ENCODE measurements at regions not wholly inside any gene's neighbourhood (a gene's known extent, or its start where the extent isn't known, plus 50 kb on each side); places are given as distances from the start of the nearest gene placed in this dataset.

DNA sequence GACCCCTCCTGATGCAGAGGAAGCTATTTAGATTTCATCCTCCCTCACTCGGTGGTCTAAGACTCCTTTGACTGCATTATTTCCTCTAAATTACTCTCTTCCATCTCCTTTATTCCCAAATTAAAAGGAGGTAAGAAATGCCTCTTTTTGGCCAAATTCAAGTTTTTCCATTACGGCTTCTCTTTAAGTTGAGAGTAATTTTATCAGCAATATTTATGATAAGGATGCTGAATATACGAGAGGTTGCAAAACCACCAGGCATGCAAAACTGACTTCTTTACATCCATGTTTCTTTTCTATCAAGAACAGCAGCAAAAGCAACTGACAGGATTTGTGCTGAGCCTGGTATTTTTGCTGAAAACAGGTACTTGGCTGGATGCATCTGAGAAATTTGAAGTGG lies 262.0 kb upstream of the RARB start:
- Mint-ChIP-seq H3K4me1 (ENCODE audit: low read depth, unreplicated experiment) (no peaks in the 10 kb centered on the region), H3K4me3 (ENCODE audit: unreplicated experiment) (no peak overlapping the region), H3K36me3 (ENCODE audit: insufficient read depth, unreplicated experiment) (no peaks in the 10 kb centered on the region), H3K27ac (ENCODE audit: unreplicated experiment) (no peak overlapping the region), H3K9me3 (ENCODE audit: unreplicated experiment) (peaks cover 10% of the 10 kb centered on the region), H3K27me3 (ENCODE audit: insufficient read depth, unreplicated experiment) (no peaks in the 10 kb centered on the region)
- Histone ChIP-seq H3K4me1 (no peaks in the 10 kb centered on the region), H3K4me3 (ENCODE audit: low read depth, low read length) (no peak overlapping the region), H3K36me3 (ENCODE audit: control insufficient read depth, insufficient read depth, low read length) (no peaks in the 10 kb centered on the region; the same call in 1 of the 2 replicates), H3K27me3 (replicated peaks; ENCODE audit: control insufficient read depth, insufficient read depth, low read length) (no peaks in the 10 kb centered on the region), H3K9me3 (peaks cover 8% of the 10 kb centered on the region; the same call in 1 of the 2 replicates)
- TF ChIP-seq, protein P1, sequence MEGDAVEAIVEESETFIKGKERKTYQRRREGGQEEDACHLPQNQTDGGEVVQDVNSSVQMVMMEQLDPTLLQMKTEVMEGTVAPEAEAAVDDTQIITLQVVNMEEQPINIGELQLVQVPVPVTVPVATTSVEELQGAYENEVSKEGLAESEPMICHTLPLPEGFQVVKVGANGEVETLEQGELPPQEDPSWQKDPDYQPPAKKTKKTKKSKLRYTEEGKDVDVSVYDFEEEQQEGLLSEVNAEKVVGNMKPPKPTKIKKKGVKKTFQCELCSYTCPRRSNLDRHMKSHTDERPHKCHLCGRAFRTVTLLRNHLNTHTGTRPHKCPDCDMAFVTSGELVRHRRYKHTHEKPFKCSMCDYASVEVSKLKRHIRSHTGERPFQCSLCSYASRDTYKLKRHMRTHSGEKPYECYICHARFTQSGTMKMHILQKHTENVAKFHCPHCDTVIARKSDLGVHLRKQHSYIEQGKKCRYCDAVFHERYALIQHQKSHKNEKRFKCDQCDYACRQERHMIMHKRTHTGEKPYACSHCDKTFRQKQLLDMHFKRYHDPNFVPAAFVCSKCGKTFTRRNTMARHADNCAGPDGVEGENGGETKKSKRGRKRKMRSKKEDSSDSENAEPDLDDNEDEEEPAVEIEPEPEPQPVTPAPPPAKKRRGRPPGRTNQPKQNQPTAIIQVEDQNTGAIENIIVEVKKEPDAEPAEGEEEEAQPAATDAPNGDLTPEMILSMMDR (IDR thresholded peaks at IDR 0.05; ENCODE audit: insufficient read depth in 1 of 2, low read depth in 1 of 2, low read length in 1 of 2, severe bottlenecking in 1 of 2, unreplicated experiment in 1 of 2): no peak
- no peak for DNase-seq
- BruUV-seq (replicated peaks): no TSS peak
- CTCF ChIA-PET: no interaction called here
- intact Hi-C loops (cut with micrococcal nuclease; ENCODE audit: unreplicated experiment): no loop called here
- POLR2A ChIA-PET: no interaction called here

DNA sequence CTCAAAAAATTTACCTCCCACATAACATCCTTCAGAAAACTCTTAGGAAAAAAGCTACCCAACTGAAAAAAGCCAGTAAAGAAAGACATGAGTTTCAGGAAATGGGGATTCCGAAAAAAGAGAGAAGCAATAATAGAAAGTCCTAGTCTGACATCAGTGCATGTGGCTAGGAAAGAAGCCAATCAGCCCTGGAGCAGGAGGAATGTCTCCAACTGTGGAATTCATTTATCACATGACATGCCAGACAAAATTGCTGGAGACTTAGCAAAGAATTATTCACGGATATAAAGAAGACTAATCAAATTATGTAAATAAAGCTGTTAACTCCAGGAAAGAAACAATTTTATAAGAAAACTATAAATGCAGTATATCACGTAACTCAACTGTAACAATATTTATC lies 258.9 kb upstream of the RARB start:
- H3K36me3 ChIP-seq (ENCODE audit: control insufficient read depth, insufficient read depth, low read length): no peaks in the 10 kb centered on the region
- BruUV-seq (replicated peaks): no TSS peak
- DNase-seq: no peak
- H3K4me1 ChIP-seq: no peaks in the 10 kb centered on the region
- Mint-ChIP-seq H3K9me3 (ENCODE audit: unreplicated experiment) (peaks cover 10% of the 10 kb centered on the region), H3K36me3 (ENCODE audit: insufficient read depth, unreplicated experiment) (no peaks in the 10 kb centered on the region), H3K27ac (ENCODE audit: unreplicated experiment) (no peak overlapping the region), H3K27me3 (ENCODE audit: insufficient read depth, unreplicated experiment) (no peaks in the 10 kb centered on the region), H3K4me1 (ENCODE audit: low read depth, unreplicated experiment) (no peaks in the 10 kb centered on the region), H3K4me3 (ENCODE audit: unreplicated experiment) (no peak overlapping the region)
- TF ChIP-seq, protein P1 (IDR thresholded peaks at IDR 0.05; ENCODE audit: insufficient read depth in 1 of 2, low read depth in 1 of 2, low read length in 1 of 2, severe bottlenecking in 1 of 2, unreplicated experiment in 1 of 2): no peak
- POLR2A ChIA-PET: no interaction called here
- H3K4me3 ChIP-seq (ENCODE audit: low read depth, low read length): no peak overlapping the region
- CTCF ChIA-PET: no interaction called here
- H3K27me3 ChIP-seq (replicated peaks; ENCODE audit: control insufficient read depth, insufficient read depth, low read length): no peaks in the 10 kb centered on the region
- peaks cover 8% of the 10 kb centered on the region; the same call in 1 of the 2 replicates for H3K9me3 ChIP-seq
- intact Hi-C loops (cut with micrococcal nuclease; ENCODE audit: unreplicated experiment): no loop called here

DNA sequence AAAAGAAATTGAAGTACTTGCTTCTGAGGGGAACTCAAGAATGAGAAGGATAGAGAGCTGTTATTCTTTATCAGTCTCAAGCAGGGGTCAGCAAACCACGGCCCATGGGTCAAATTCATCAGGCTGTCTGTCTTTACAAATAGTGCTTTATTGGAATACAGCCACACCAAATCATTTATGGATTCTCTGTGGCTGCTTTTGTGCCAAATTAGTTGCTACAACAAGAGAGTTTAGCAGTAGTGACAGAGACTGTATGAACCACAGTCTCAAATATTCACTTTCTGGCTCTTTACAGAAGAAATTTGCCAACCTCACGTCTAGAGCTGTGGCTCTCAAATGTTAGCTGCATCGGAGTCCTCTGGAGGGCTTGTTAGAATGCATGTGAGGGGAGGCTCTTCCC lies 258.0 kb upstream of the RARB start:
- intact Hi-C loops (cut with micrococcal nuclease; ENCODE audit: unreplicated experiment): no loop called here
- H3K27me3 Mint-ChIP-seq (ENCODE audit: insufficient read depth, unreplicated experiment): no peaks in the 10 kb centered on the region

More for the DNA sequence above, 258.0 kb upstream of the RARB start:
- no TSS peak for BruUV-seq (replicated peaks)
- Histone ChIP-seq H3K36me3 (ENCODE audit: control insufficient read depth, insufficient read depth, low read length) (no peaks in the 10 kb centered on the region), H3K9me3 (peaks cover 8% of the 10 kb centered on the region; the same call in 1 of the 2 replicates), H3K4me1 (no peaks in the 10 kb centered on the region), H3K4me3 (ENCODE audit: low read depth, low read length) (no peak overlapping the region), H3K27me3 (replicated peaks; ENCODE audit: control insufficient read depth, insufficient read depth, low read length) (no peaks in the 10 kb centered on the region)
- TF ChIP-seq, protein P1 (IDR thresholded peaks at IDR 0.05; ENCODE audit: insufficient read depth in 1 of 2, low read depth in 1 of 2, low read length in 1 of 2, severe bottlenecking in 1 of 2, unreplicated experiment in 1 of 2): no peak
- no peak for DNase-seq
- POLR2A ChIA-PET: no interaction called here
- Mint-ChIP-seq H3K36me3 (ENCODE audit: insufficient read depth, unreplicated experiment) (no peaks in the 10 kb centered on the region), H3K27ac (ENCODE audit: unreplicated experiment) (no peak overlapping the region), H3K9me3 (ENCODE audit: unreplicated experiment) (peaks cover 10% of the 10 kb centered on the region), H3K4me1 (ENCODE audit: low read depth, unreplicated experiment) (no peaks in the 10 kb centered on the region), H3K4me3 (ENCODE audit: unreplicated experiment) (no peak overlapping the region)
- CTCF ChIA-PET: interaction anchor here (0.9 kb wide), 1 partner anchor 14 kb away, joined by 3 read pairs; no protein-coding TSS in a partner anchor

Data from Caco-2 (cell line).